GM12878 (cell line): ENCODE measurements at regions not wholly inside any gene's neighbourhood (a gene's known extent, or its start where the extent isn't known, plus 50 kb on each side); places are given as distances from the start of the nearest gene placed in this dataset.

Source experiments
- ATAC-seq: fragments of 200-7000 bp; cut with Tn5 transposase; 3 replicates; pipeline ENCODE4 v1.9.1; 2020; ENCODE audit warnings: mild to moderate bottlenecking, moderate library complexity
- BruUV-seq: library from RNA; stranded (reverse); fragments of 400-500 nt; replicated peaks from 2 replicates; lab custom pipeline; 2021; lab: Mats Ljungman, UMichigan
- CTCF ChIA-PET: fragments of 300-600 bp; sonication (Branson Sonifier 250); formaldehyde crosslinking; extraction: SDS; loops from one replicate; lab custom pipeline; 2021; ENCODE audit warnings: inconsistent platforms; lab: Yijun Ruan, JAX
- POLR2A ChIA-PET: fragments of 350-600 bp; formaldehyde crosslinking; extraction: SDS; loops from one replicate; lab custom pipeline; 2021; ENCODE audit warnings: inconsistent platforms; lab: Charles Lee
- RAD21 ChIA-PET: fragments of 300-600 bp; sonication (Branson Sonifier 250); formaldehyde crosslinking; loops from one replicate; lab custom pipeline; 2023; ENCODE audit warnings: antibody characterized with exemption; ENCODE audit not compliant: unreplicated experiment; lab: Charles Lee
- SMC1A ChIA-PET: fragments of 300-600 bp; sonication (Branson Sonifier 250); formaldehyde crosslinking; loops from one replicate; lab custom pipeline; 2023; ENCODE audit not compliant: unreplicated experiment, uncharacterized antibody; lab: Charles Lee
- DNase-seq: peaks from one replicate; pipeline ENCODE4 v3.0.0-alpha.2; 2011; ENCODE audit warnings: low read depth, low spot score
- FAIRE-seq: peaks from 3 replicates; lab custom pipeline; 2011; peaks lifted over from hg19 to GRCh38; lab: Jason Lieb, UNC
- H2AFZ ChIP-seq: 2 replicates; pipeline ENCODE4 v1.6.0; 2011; ENCODE audit warnings: low read depth, low read length, control low read depth; ENCODE audit not compliant: control insufficient read depth
- H3K27ac ChIP-seq: 2 replicates; pipeline ENCODE4 v1.5.1; 2011; ENCODE audit warnings: control low read depth; ENCODE audit not compliant: control insufficient read depth, insufficient read depth
- H3K27me3 ChIP-seq, 2 experiments: replicated peaks in 1 of 2; 2 replicates each; pipeline versions ENCODE4 v1.6.0 to v1.6.1; 2011; ENCODE audit warnings: low read length in 1 of 2; ENCODE audit not compliant: control insufficient read depth in 2 of 2, insufficient read depth in 2 of 2
- H3K36me3 ChIP-seq, 2 experiments: 2 replicates each; pipeline ENCODE4 v1.5.1; 2011; ENCODE audit warnings: low read length in 1 of 2; ENCODE audit not compliant: control insufficient read depth in 2 of 2, insufficient read depth in 2 of 2
- H3K4me1 ChIP-seq: 2 replicates; pipeline ENCODE4 v1.6.1; 2011; ENCODE audit warnings: mild to moderate bottlenecking, low read length, moderate library complexity, mixed read lengths; ENCODE audit not compliant: control insufficient read depth, insufficient read depth
- H3K4me2 ChIP-seq: 2 replicates; pipeline ENCODE4 v1.6.0; 2011; ENCODE audit warnings: control low read depth; ENCODE audit not compliant: control insufficient read depth, insufficient read depth
- H3K4me3 ChIP-seq: fragments of 200-600 bp; sonication (generic); 2 replicates; pipeline ENCODE4 v1.5.1; 2016
- H3K79me2 ChIP-seq: 2 replicates; pipeline ENCODE4 v1.6.0; 2011; ENCODE audit warnings: low read length; ENCODE audit not compliant: control insufficient read depth, insufficient read depth
- H3K9ac ChIP-seq: 2 replicates; pipeline ENCODE4 v1.8.0; 2011; ENCODE audit warnings: low read length, control low read depth, mixed read lengths; ENCODE audit not compliant: control insufficient read depth, insufficient read depth
- H3K9me3 ChIP-seq: replicated peaks from 3 replicates; pipeline ENCODE4 v1.5.1; 2011; ENCODE audit warnings: mild to moderate bottlenecking, low read length; ENCODE audit not compliant: control insufficient read depth, insufficient read depth
- H4K20me1 ChIP-seq: 2 replicates; pipeline ENCODE4 v1.6.0; 2011; ENCODE audit not compliant: control insufficient read depth, insufficient read depth
- ASH2L ChIP-seq: fragments of 300-600, 200-600 bp; sonication (generic); IDR thresholded peaks from 2 replicates; pipeline ENCODE4 v1.6.1; 2017; ENCODE audit warnings: low read depth, mild to moderate bottlenecking, borderline replicate concordance
- CHD1 ChIP-seq: IDR thresholded peaks from 2 replicates; pipeline ENCODE4 v1.6.1; 2012; ENCODE audit warnings: low read depth, low read length, improper control_type of control experiment
- EGR1 ChIP-seq, 2 experiments: IDR thresholded peaks; 1 replicate in 1 of 2; 2 replicates in 1 of 2; pipeline ENCODE4 v1.6.1; 2011 to 2012; ENCODE audit warnings: low read depth in 2 of 2, low read length in 2 of 2, borderline replicate concordance in 1 of 2, mild to moderate bottlenecking in 1 of 2, moderate library complexity in 1 of 2
- EZH2 ChIP-seq: IDR thresholded peaks from 2 replicates; pipeline ENCODE4 v1.6.1; 2012; ENCODE audit warnings: low read depth, mild to moderate bottlenecking, control low read depth, inconsistent platforms, low read length, borderline replicate concordance; ENCODE audit not compliant: control insufficient read depth
- FOS ChIP-seq: IDR thresholded peaks from 3 replicates; pipeline ENCODE4 v1.6.1; 2011; ENCODE audit warnings: borderline replicate concordance; ENCODE audit not compliant: insufficient read length; ENCODE audit errors: extremely low read depth
- FOXK2 ChIP-seq: fragments of 450-650 bp; IDR thresholded peaks from 2 replicates; pipeline ENCODE4 v1.6.1; 2017; ENCODE audit warnings: mild to moderate bottlenecking, moderate library complexity
- HDAC6 ChIP-seq: fragments of 200-600 bp; sonication (generic); IDR thresholded peaks from one replicate; pipeline ENCODE4 v1.8.0; 2017; ENCODE audit warnings: antibody characterized with exemption; ENCODE audit not compliant: unreplicated experiment
- NFYA ChIP-seq: IDR thresholded peaks from 2 replicates; pipeline ENCODE4 v1.6.1; 2011; ENCODE audit warnings: low read depth, mild to moderate bottlenecking, low read length, improper control_type of control experiment, borderline replicate concordance
- NR2C2 ChIP-seq: IDR thresholded peaks from 2 replicates; pipeline ENCODE4 v1.6.1; 2011; ENCODE audit warnings: borderline replicate concordance, low read depth; ENCODE audit not compliant: control insufficient read depth, insufficient read length
- PAX8 ChIP-seq: fragments of 450-650 bp; IDR thresholded peaks from 2 replicates; pipeline ENCODE4 v1.6.1; 2017; ENCODE audit warnings: mild to moderate bottlenecking, moderate library complexity
- SUZ12 ChIP-seq: fragments of 200-600 bp; sonication (generic); IDR thresholded peaks from one replicate; pipeline ENCODE4 v1.6.1; 2018; ENCODE audit warnings: antibody characterized with exemption, mild to moderate bottlenecking; ENCODE audit not compliant: unreplicated experiment
- TBL1XR1 ChIP-seq: IDR thresholded peaks from 2 replicates; pipeline ENCODE4 v1.6.1; 2012; ENCODE audit warnings: low read depth, low read length, improper control_type of control experiment
- TCF12 ChIP-seq: IDR thresholded peaks from 2 replicates; pipeline ENCODE4 v1.6.1; 2011; ENCODE audit warnings: low read depth, mild to moderate bottlenecking, low read length
- ZNF217 ChIP-seq: fragments of 450-650 bp; IDR thresholded peaks from 2 replicates; pipeline ENCODE4 v1.6.1; 2017; ENCODE audit warnings: antibody characterized with exemption, mild to moderate bottlenecking
- WGBS: methylation state at CpG from one replicate; pipeline ENCODE4 v1.1.6; 2016; ENCODE audit warnings: low lambda C conversion rate; ENCODE audit not compliant: insufficient replicate concordance, insufficient coverage; ENCODE audit errors: missing lambda C conversion rate; 5-methylcytosine and 5-hydroxymethylcytosine counted together
- in situ Hi-C: fragments of 300-500 bp; cut with MboI; formaldehyde crosslinking; loops from 9 replicates; pipeline ENCODE4 v1.14.3; 2018; ENCODE audit warnings: mixed read lengths
- intact Hi-C: fragments of 100-400 bp; cut with micrococcal nuclease; formaldehyde crosslinking; loops from one replicate; pipeline ENCODE4 v1.14.2; 2022; ENCODE audit not compliant: unreplicated experiment
- TF ChIP-seq, protein P1 (sequence below): fragments of 450-650 bp; formaldehyde crosslinking; IDR thresholded peaks from 2 replicates; pipeline ENCODE4 v1.4.0; 2020; ENCODE audit warnings: mild to moderate bottlenecking, moderate library complexity
- TF ChIP-seq, protein P2 (sequence below): fragments of 450-650 bp; IDR thresholded peaks from 2 replicates; pipeline ENCODE4 v1.6.1; 2014; ENCODE audit warnings: mild to moderate bottlenecking
- TF ChIP-seq, protein P3 (sequence below): fragments of 450-650 bp; IDR thresholded peaks from 2 replicates; pipeline ENCODE4 v1.6.1; 2016; ENCODE audit warnings: mild to moderate bottlenecking, moderate library complexity, borderline replicate concordance

DNA sequence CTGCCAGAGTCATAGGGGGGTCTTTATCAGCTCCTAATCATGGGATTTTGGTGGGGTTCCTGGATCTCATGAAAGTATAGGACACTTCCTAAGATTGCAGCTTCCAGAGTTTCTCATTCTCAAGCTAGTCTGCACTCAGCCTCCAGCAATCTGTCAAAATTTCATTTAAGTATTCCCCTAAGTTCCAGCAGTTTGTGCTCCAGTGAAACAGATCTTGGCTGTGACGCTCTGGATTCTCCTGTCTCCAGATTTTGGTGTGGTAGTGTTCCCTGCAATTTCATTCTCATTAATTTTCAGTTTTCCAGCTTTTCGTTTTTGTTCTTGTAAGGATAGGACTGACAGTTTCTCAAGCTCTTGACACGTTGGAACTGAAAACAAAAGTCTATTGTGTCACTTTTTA is 908.9 kb upstream of the MIR17HG start:
- H3K4me1 ChIP-seq = no peaks in the 10 kb centered on the region
- no peak for ATAC-seq
- H3K4me2 ChIP-seq = no peak overlapping the region
- no peaks in the 10 kb centered on the region for H4K20me1 ChIP-seq
- DNase-seq = no peak
- no peak overlapping the region for H3K9ac ChIP-seq
- H2AFZ ChIP-seq = no peak overlapping the region
- H3K36me3 ChIP-seq = no peaks in the 10 kb centered on the region
- WGBS = 0% methylated on average over 3 of the region's 3 CpGs
- ChIA-PET CTCF (interaction anchor here (0.6 to 0.9 kb wide), 3 partner anchors 17 to 204 kb away, joined by 3 to 5 read pairs (median 3); no protein-coding TSS in a partner anchor), RAD21 (no interaction called here), SMC1A (no interaction called here), POLR2A (no interaction called here)
- intact Hi-C loops = no loop called here
- no peak overlapping the region for H3K27ac ChIP-seq
- no peak for FAIRE-seq
- H3K4me3 ChIP-seq = no peak overlapping the region
- in situ Hi-C loops = no loop called here
- no peaks in the 10 kb centered on the region for H3K79me2 ChIP-seq
- H3K27me3 ChIP-seq = no peaks in the 10 kb centered on the region
- H3K9me3 ChIP-seq = no peaks in the 10 kb centered on the region
- no TSS peak for BruUV-seq
- TF ChIP-seq TBL1XR1 (no peak), TCF12 (no peak), ASH2L (no peak), PAX8 (no peak), NFYA (no peak), FOS (no peak), EZH2 (no peak), EGR1 (IDR thresholded peaks at IDR 0.05; ENCODE audit: borderline replicate concordance in 1 of 2, low read depth in 2 of 2, low read length in 2 of 2) (no peak), NR2C2 (no peak), HDAC6 (no peak), ZNF217 (no peak), FOXK2 (no peak), CHD1 (no peak), SUZ12 (no peak)
- TF ChIP-seq, protein P1, sequence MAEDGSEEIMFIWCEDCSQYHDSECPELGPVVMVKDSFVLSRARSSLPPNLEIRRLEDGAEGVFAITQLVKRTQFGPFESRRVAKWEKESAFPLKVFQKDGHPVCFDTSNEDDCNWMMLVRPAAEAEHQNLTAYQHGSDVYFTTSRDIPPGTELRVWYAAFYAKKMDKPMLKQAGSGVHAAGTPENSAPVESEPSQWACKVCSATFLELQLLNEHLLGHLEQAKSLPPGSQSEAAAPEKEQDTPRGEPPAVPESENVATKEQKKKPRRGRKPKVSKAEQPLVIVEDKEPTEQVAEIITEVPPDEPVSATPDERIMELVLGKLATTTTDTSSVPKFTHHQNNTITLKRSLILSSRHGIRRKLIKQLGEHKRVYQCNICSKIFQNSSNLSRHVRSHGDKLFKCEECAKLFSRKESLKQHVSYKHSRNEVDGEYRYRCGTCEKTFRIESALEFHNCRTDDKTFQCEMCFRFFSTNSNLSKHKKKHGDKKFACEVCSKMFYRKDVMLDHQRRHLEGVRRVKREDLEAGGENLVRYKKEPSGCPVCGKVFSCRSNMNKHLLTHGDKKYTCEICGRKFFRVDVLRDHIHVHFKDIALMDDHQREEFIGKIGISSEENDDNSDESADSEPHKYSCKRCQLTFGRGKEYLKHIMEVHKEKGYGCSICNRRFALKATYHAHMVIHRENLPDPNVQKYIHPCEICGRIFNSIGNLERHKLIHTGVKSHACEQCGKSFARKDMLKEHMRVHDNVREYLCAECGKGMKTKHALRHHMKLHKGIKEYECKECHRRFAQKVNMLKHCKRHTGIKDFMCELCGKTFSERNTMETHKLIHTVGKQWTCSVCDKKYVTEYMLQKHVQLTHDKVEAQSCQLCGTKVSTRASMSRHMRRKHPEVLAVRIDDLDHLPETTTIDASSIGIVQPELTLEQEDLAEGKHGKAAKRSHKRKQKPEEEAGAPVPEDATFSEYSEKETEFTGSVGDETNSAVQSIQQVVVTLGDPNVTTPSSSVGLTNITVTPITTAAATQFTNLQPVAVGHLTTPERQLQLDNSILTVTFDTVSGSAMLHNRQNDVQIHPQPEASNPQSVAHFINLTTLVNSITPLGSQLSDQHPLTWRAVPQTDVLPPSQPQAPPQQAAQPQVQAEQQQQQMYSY (CRISPR knock-in tag) = no peak
- TF ChIP-seq, protein P2, sequence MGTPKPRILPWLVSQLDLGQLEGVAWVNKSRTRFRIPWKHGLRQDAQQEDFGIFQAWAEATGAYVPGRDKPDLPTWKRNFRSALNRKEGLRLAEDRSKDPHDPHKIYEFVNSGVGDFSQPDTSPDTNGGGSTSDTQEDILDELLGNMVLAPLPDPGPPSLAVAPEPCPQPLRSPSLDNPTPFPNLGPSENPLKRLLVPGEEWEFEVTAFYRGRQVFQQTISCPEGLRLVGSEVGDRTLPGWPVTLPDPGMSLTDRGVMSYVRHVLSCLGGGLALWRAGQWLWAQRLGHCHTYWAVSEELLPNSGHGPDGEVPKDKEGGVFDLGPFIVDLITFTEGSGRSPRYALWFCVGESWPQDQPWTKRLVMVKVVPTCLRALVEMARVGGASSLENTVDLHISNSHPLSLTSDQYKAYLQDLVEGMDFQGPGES = no peak
- TF ChIP-seq, protein P3, sequence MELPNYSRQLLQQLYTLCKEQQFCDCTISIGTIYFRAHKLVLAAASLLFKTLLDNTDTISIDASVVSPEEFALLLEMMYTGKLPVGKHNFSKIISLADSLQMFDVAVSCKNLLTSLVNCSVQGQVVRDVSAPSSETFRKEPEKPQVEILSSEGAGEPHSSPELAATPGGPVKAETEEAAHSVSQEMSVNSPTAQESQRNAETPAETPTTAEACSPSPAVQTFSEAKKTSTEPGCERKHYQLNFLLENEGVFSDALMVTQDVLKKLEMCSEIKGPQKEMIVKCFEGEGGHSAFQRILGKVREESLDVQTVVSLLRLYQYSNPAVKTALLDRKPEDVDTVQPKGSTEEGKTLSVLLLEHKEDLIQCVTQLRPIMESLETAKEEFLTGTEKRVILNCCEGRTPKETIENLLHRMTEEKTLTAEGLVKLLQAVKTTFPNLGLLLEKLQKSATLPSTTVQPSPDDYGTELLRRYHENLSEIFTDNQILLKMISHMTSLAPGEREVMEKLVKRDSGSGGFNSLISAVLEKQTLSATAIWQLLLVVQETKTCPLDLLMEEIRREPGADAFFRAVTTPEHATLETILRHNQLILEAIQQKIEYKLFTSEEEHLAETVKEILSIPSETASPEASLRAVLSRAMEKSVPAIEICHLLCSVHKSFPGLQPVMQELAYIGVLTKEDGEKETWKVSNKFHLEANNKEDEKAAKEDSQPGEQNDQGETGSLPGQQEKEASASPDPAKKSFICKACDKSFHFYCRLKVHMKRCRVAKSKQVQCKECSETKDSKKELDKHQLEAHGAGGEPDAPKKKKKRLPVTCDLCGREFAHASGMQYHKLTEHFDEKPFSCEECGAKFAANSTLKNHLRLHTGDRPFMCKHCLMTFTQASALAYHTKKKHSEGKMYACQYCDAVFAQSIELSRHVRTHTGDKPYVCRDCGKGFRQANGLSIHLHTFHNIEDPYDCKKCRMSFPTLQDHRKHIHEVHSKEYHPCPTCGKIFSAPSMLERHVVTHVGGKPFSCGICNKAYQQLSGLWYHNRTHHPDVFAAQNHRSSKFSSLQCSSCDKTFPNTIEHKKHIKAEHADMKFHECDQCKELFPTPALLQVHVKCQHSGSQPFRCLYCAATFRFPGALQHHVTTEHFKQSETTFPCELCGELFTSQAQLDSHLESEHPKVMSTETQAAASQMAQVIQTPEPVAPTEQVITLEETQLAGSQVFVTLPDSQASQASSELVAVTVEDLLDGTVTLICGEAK = no peak
